ENCODE measurements at regions not wholly inside any gene's neighbourhood (a gene's known extent, or its start where the extent isn't known, plus 50 kb on each side); places are given as distances from the start of the nearest gene placed in this dataset.
"Not testable (repeated sequence)": the region's sequence is repeated elsewhere in the genome, so short reads cannot be mapped to it uniquely, and the experiment has no call there.

DNA sequence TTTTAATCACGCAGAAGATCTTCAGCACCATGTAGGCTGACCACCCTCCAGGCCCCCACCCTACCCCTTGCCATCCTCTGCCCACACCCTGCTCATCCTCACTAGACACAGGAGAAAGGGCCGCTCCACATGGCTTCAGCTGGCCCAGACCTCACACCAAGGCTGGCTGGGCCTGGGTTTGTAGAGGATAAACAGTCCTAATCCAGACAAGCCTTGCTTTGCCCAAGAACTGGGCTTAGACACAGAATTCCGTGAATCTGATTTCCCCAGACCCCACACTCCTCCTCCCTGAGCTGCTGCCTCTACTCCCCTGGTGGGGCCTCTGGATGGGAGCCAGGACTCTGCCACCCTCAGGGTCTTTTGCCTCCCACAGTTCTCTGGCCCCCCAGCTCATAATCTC, 185.3 kb downstream of the CYP26B1 start:
- Histone ChIP-seq H3K79me2 (no peaks in the 10 kb centered on the region), H3K4me3 (no peak overlapping the region), H2AFZ (no peak overlapping the region), H4K20me1 (ENCODE audit: insufficient read depth, poor library complexity, severe bottlenecking) (no peaks in the 10 kb centered on the region), H3K9me3 (ENCODE audit: low read depth) (peaks cover 11% of the 10 kb centered on the region), H3K9me2 (replicated peaks; ENCODE audit: insufficient read depth) (no peaks in the 10 kb centered on the region), H3K36me3 (replicated peaks; ENCODE audit: insufficient read depth, low read depth) (no peaks in the 10 kb centered on the region), H3K4me2 (no peak overlapping the region), H3K27me3 (no peaks in the 10 kb centered on the region), H3K4me1 (ENCODE audit: insufficient read depth) (no peaks in the 10 kb centered on the region), H3K27ac (no peak overlapping the region)
- 74% methylated on average over 3 of the region's 3 CpGs for WGBS (ENCODE audit: low lambda C conversion rate, missing lambda C conversion rate)
- DNase-seq (ENCODE audit: low spot score) = no peak
- TF ChIP-seq, protein P1, sequence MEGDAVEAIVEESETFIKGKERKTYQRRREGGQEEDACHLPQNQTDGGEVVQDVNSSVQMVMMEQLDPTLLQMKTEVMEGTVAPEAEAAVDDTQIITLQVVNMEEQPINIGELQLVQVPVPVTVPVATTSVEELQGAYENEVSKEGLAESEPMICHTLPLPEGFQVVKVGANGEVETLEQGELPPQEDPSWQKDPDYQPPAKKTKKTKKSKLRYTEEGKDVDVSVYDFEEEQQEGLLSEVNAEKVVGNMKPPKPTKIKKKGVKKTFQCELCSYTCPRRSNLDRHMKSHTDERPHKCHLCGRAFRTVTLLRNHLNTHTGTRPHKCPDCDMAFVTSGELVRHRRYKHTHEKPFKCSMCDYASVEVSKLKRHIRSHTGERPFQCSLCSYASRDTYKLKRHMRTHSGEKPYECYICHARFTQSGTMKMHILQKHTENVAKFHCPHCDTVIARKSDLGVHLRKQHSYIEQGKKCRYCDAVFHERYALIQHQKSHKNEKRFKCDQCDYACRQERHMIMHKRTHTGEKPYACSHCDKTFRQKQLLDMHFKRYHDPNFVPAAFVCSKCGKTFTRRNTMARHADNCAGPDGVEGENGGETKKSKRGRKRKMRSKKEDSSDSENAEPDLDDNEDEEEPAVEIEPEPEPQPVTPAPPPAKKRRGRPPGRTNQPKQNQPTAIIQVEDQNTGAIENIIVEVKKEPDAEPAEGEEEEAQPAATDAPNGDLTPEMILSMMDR (IDR thresholded peaks at IDR 0.05; ENCODE audit: poor library complexity) = no peak
- no peak for TF ChIP-seq EZH2 (IDR thresholded peaks at IDR 0.05; ENCODE audit: borderline replicate concordance)
- TF ChIP-seq EZH2phosphoT487 (IDR thresholded peaks at IDR 0.05; ENCODE audit: low read depth, severe bottlenecking, unreplicated experiment) = no peak

DNA sequence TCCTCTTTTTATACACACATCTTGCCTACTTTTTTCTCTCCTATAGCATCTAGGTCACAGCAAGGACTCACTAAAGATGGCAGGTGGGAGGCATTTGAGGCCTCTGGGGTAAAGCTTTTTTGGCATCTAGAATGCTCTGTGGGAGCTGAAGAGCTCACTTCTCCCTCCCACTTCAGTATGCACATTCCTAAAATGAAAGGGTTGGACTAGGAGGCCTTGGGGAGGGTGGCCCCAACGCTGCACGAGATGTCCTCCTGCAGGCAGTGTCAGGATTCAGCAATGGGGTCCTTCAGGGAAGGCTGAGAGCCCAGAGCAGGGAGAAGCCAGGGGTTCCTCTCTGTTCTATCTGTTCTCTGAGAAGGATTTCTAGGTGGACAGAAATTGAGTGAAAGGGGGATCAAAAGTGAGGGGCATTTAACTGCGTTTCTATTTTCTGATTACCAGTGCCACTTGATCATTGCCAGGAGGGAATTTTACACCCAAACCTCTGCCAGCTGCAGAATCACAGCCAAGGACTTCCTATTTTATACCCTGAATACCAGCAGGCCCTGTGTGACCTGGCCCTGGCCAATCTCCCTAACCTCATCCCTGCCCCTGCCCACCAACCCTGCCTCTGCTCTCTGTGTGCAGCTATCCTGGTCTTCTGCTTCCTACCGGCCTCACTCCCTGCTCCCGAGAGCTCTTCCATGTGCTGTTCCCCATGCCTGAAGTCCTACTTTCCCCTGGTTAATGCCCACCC, 186.2 kb downstream of the CYP26B1 start:
- no peak for DNase-seq (ENCODE audit: low spot score)
- 83% methylated on average over 5 of the region's 5 CpGs for WGBS (ENCODE audit: low lambda C conversion rate, missing lambda C conversion rate)
- H3K27me3 ChIP-seq = no peaks in the 10 kb centered on the region

DNA sequence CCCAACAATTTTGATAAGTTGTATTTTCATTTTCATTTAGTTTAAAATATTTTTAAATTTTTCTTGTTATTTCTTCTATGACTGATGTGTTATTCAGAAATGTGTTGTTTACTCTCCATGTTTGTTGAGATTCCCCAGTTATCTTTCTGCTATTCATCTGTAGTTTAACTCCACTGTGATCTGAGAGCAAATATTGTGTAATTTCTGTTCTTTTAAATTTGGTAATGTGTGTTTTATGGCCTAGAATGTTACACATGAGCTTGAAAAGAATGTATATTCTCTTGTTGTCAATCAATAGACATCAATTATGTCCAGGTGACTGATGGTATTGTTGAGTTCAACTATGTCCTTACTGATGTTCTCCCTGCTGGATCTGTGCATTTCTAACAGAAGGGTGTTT, 188.2 kb downstream of the CYP26B1 start:
- H3K4me1 ChIP-seq (ENCODE audit: insufficient read depth) = no peaks in the 10 kb centered on the region
- TF ChIP-seq EZH2 (IDR thresholded peaks at IDR 0.05; ENCODE audit: borderline replicate concordance) (no peak), EZH2phosphoT487 (IDR thresholded peaks at IDR 0.05; ENCODE audit: low read depth, severe bottlenecking, unreplicated experiment) (no peak)
- TF ChIP-seq, protein P1 (IDR thresholded peaks at IDR 0.05; ENCODE audit: poor library complexity) = no peak

More for the DNA sequence above, 186.2 kb downstream of the CYP26B1 start:
- TF ChIP-seq EZH2 (IDR thresholded peaks at IDR 0.05; ENCODE audit: borderline replicate concordance) = no peak
- no peak for TF ChIP-seq EZH2phosphoT487 (IDR thresholded peaks at IDR 0.05; ENCODE audit: low read depth, severe bottlenecking, unreplicated experiment)
- TF ChIP-seq, protein P1 (IDR thresholded peaks at IDR 0.05; ENCODE audit: poor library complexity) = no peak
- H3K79me2 ChIP-seq = no peaks in the 10 kb centered on the region
- no peaks in the 10 kb centered on the region for H3K36me3 ChIP-seq (replicated peaks; ENCODE audit: insufficient read depth, low read depth)
- no peak overlapping the region for H3K4me3 ChIP-seq
- H3K4me2 ChIP-seq = no peak overlapping the region
- H3K4me1 ChIP-seq (ENCODE audit: insufficient read depth) = no peaks in the 10 kb centered on the region
- H2AFZ ChIP-seq = no peak overlapping the region
- H3K9me3 ChIP-seq (ENCODE audit: low read depth) = peaks cover 11% of the 10 kb centered on the region
- H4K20me1 ChIP-seq (ENCODE audit: insufficient read depth, poor library complexity, severe bottlenecking) = no peaks in the 10 kb centered on the region
- no peak overlapping the region for H3K27ac ChIP-seq
- no peaks in the 10 kb centered on the region for H3K9me2 ChIP-seq (replicated peaks; ENCODE audit: insufficient read depth)

DNA sequence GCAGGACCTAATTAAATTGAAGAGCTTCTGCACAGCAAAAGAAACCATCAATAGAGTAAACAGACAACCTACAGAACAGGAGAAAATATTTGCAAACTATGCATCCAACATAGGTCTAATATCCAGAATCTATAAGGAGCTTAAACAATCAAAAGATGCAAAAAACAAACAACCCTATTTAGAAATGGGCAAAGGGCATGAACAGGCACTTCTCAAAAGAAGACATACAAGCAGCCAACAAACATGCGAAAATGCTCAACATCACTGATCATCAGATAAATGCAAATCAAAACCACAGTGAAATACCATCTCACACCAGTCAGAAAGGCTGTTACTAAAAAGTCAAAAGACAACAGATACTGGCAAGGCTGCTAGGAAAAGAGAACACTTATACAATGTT, 189.2 kb downstream of the CYP26B1 start:
- H3K4me1 ChIP-seq (ENCODE audit: insufficient read depth); H3K79me2 ChIP-seq; H3K27ac ChIP-seq; H3K27me3 ChIP-seq; H3K4me3 ChIP-seq; H4K20me1 ChIP-seq (ENCODE audit: insufficient read depth, poor library complexity, severe bottlenecking); H2AFZ ChIP-seq; H3K4me2 ChIP-seq; H3K36me3 ChIP-seq (replicated peaks; ENCODE audit: insufficient read depth, low read depth); DNase-seq (ENCODE audit: low spot score); H3K9me2 ChIP-seq (replicated peaks; ENCODE audit: insufficient read depth): not testable (repeated sequence)
- peaks cover 11% of the 10 kb centered on the region for H3K9me3 ChIP-seq (ENCODE audit: low read depth)
- WGBS (ENCODE audit: low lambda C conversion rate, missing lambda C conversion rate) = 90% methylated on average over 1 of the region's 1 CpG

More for the DNA sequence above, 188.2 kb downstream of the CYP26B1 start:
- Histone ChIP-seq H3K27ac (no peak overlapping the region), H4K20me1 (ENCODE audit: insufficient read depth, poor library complexity, severe bottlenecking) (no peaks in the 10 kb centered on the region), H3K27me3 (no peaks in the 10 kb centered on the region), H3K9me2 (replicated peaks; ENCODE audit: insufficient read depth) (no peaks in the 10 kb centered on the region), H3K36me3 (replicated peaks; ENCODE audit: insufficient read depth, low read depth) (no peaks in the 10 kb centered on the region), H3K4me2 (no peak overlapping the region), H3K79me2 (no peaks in the 10 kb centered on the region), H3K4me3 (no peak overlapping the region), H2AFZ (no peak overlapping the region), H3K9me3 (ENCODE audit: low read depth) (peaks cover 11% of the 10 kb centered on the region)
- no peak for DNase-seq (ENCODE audit: low spot score)

All from hepatocyte (in vitro differentiated cells).